HepG2 (cell line): ENCODE measurements at regions not wholly inside any gene's neighbourhood (a gene's known extent, or its start where the extent isn't known, plus 50 kb on each side); places are given as distances from the start of the nearest gene placed in this dataset.
A peak's percentile ranks its signal among the peaks of the same experiment; 100 is the strongest.

Experiments
- ATAC-seq: fragments of 200-7000 bp; cut with Tn5 transposase; 3 replicates; pipeline ENCODE4 v1.9.1; 2020; ENCODE audit warnings: mild to moderate bottlenecking, moderate library complexity
- BruUV-seq: library from RNA; stranded (reverse); fragments of 400-500 nt; replicated peaks from 2 replicates; lab custom pipeline; 2021; lab: Mats Ljungman, UMichigan
- CTCF ChIA-PET: fragments of 300-600 bp; formaldehyde crosslinking; extraction: SDS; loops from one replicate; lab custom pipeline; 2021; ENCODE audit warnings: low total read pairs, inconsistent platforms, low intra/inter-chr PET ratio; lab: Yijun Ruan, JAX
- POLR2A ChIA-PET: fragments of 350-600 bp; sonication (Branson Sonifier 250); formaldehyde crosslinking; loops from one replicate; lab custom pipeline; 2020; ENCODE audit warnings: antibody characterized with exemption, inconsistent platforms; lab: Yijun Ruan, JAX
- DNase-seq: peaks from one replicate; pipeline ENCODE4 v3.0.0-alpha.2; 2015; ENCODE audit warnings: low spot score
- FAIRE-seq: peaks from 3 replicates; lab custom pipeline; 2011; peaks lifted over from hg19 to GRCh38; lab: Jason Lieb, UNC
- H2AFZ ChIP-seq: one replicate; pipeline ENCODE4 v1.6.1; 2011; ENCODE audit warnings: low read length, inconsistent platforms
- H3K27ac ChIP-seq: fragments of 300-600 bp; 3 replicates; pipeline ENCODE4 v1.8.0; 2011; ENCODE audit warnings: mixed run types, mild to moderate bottlenecking, mixed read lengths, low read length, inconsistent platforms; ENCODE audit not compliant: insufficient read depth; ENCODE audit errors: extremely low read length
- H3K27me3 ChIP-seq, 2 experiments: fragments of 200-600 bp in 1 of 2; 2 replicates in 1 of 2; 3 replicates in 1 of 2; pipeline versions ENCODE4 v1.6.0 to v1.8.0; 2011; ENCODE audit warnings: low read length in 2 of 2, mild to moderate bottlenecking in 2 of 2, moderate library complexity in 2 of 2, inconsistent platforms in 1 of 2; ENCODE audit not compliant: insufficient read depth in 2 of 2, control insufficient read depth in 1 of 2
- H3K36me3 ChIP-seq, 2 experiments: fragments of 200-600 bp in 1 of 2; replicated peaks in 1 of 2; 2 replicates in 1 of 2; 3 replicates in 1 of 2; pipeline versions ENCODE4 v1.5.1 to v1.8.0; 2011; ENCODE audit warnings: low read length in 2 of 2, inconsistent platforms in 1 of 2; ENCODE audit not compliant: insufficient read depth in 2 of 2, control insufficient read depth in 1 of 2
- H3K4me1 ChIP-seq: 2 replicates; pipeline ENCODE4 v1.5.1; 2012; ENCODE audit warnings: low read length, inconsistent platforms; ENCODE audit not compliant: insufficient read depth
- H3K4me2 ChIP-seq: 2 replicates; pipeline ENCODE4 v1.6.0; 2011; ENCODE audit warnings: low read depth, low read length, inconsistent platforms
- H3K4me3 ChIP-seq, 3 experiments: fragments of 200-600 bp in 1 of 3; sonication (generic), shearing (Covaris generic) in 1 of 3; replicated peaks in 1 of 3; 2 replicates each; pipeline ENCODE4 v1.5.1; 2011 to 2016; ENCODE audit warnings: low read length in 3 of 3, inconsistent platforms in 2 of 3, low read depth in 2 of 3, mild to moderate bottlenecking in 2 of 3, control low read depth in 1 of 3, mixed read lengths in 1 of 3; ENCODE audit not compliant: insufficient read depth in 1 of 3
- H3K79me2 ChIP-seq: one replicate; pipeline ENCODE4 v1.6.1; 2011; ENCODE audit warnings: low read length, inconsistent platforms; ENCODE audit not compliant: insufficient read depth
- H3K9ac ChIP-seq: 2 replicates; pipeline ENCODE4 v1.6.0; 2011; ENCODE audit warnings: mild to moderate bottlenecking, low read depth, low read length, inconsistent platforms; ENCODE audit not compliant: insufficient read depth
- H3K9me3 ChIP-seq: 2 replicates; pipeline ENCODE4 v1.5.1; 2012; ENCODE audit warnings: mild to moderate bottlenecking, low read length
- H4K20me1 ChIP-seq: 2 replicates; pipeline ENCODE4 v1.6.0; 2011; ENCODE audit warnings: inconsistent platforms, mild to moderate bottlenecking, low read length, moderate library complexity; ENCODE audit not compliant: insufficient read depth
- NCOR1 ChIP-seq: fragments of 200-600 bp; sonication (generic); IDR thresholded peaks from 2 replicates; pipeline ENCODE4 v1.7.0; 2017; ENCODE audit warnings: antibody characterized with exemption, low read length, borderline replicate concordance
- POLR2AphosphoS2 ChIP-seq: IDR thresholded peaks from 2 replicates; pipeline ENCODE4 v1.6.1; 2011; ENCODE audit warnings: low read depth, low read length, improper control_type of control experiment
- SMARCE1 ChIP-seq: fragments of 450-650 bp; IDR thresholded peaks from 2 replicates; pipeline ENCODE4 v1.6.1; 2017; ENCODE audit warnings: borderline replicate concordance
- TEAD2 ChIP-seq: sonication (generic); formaldehyde crosslinking; IDR thresholded peaks from 2 replicates; pipeline ENCODE4 v1.9.0; 2021; ENCODE audit warnings: missing genetic modification reagents
- ZBTB21 ChIP-seq: sonication (generic); formaldehyde crosslinking; IDR thresholded peaks from 2 replicates; pipeline ENCODE4 v1.4.0; 2020; ENCODE audit warnings: missing genetic modification reagents
- ZKSCAN1 ChIP-seq: fragments of 150-350 bp; IDR thresholded peaks from 2 replicates; pipeline ENCODE4 v1.6.1; 2014; ENCODE audit warnings: low read length
- ZNF12 ChIP-seq: sonication (generic); formaldehyde crosslinking; IDR thresholded peaks from 2 replicates; pipeline ENCODE4 v1.5.0; 2020; ENCODE audit warnings: missing genetic modification reagents
- ZNF451 ChIP-seq: sonication (generic); formaldehyde crosslinking; IDR thresholded peaks from 2 replicates; pipeline ENCODE4 v1.5.0; 2020; ENCODE audit warnings: mild to moderate bottlenecking, missing genetic modification reagents
- ZNF484 ChIP-seq: sonication (generic); formaldehyde crosslinking; IDR thresholded peaks from 2 replicates; pipeline ENCODE4 v1.5.1; 2020; ENCODE audit warnings: mild to moderate bottlenecking, low read depth, missing genetic modification reagents, borderline replicate concordance
- WGBS: methylation state at CpG from one replicate; pipeline ENCODE4 v1.1.6; 2017; ENCODE audit warnings: low lambda C conversion rate; 5-methylcytosine and 5-hydroxymethylcytosine counted together
- in situ Hi-C: cut with HindIII; loops from 2 replicates; pipeline ENCODE4 v1.10.0; 2017; ENCODE audit warnings: low pct_unique_long_range_greater_than_20kb; ENCODE audit not compliant: extremely low pct_ligation_motif_present
- intact Hi-C: fragments of 100-400 bp; cut with micrococcal nuclease; formaldehyde crosslinking; loops from one replicate; pipeline ENCODE4 v1.10.0; 2022; ENCODE audit not compliant: unreplicated experiment
- TF ChIP-seq, protein P1 (sequence below): sonication (generic); formaldehyde crosslinking; IDR thresholded peaks from 2 replicates; pipeline ENCODE4 v1.4.0; 2020; ENCODE audit warnings: missing genetic modification reagents
- TF ChIP-seq, protein P2 (sequence below): sonication (generic); formaldehyde crosslinking; IDR thresholded peaks from 2 replicates; pipeline ENCODE4 v1.4.0; 2020; ENCODE audit warnings: missing genetic modification reagents

DNA sequence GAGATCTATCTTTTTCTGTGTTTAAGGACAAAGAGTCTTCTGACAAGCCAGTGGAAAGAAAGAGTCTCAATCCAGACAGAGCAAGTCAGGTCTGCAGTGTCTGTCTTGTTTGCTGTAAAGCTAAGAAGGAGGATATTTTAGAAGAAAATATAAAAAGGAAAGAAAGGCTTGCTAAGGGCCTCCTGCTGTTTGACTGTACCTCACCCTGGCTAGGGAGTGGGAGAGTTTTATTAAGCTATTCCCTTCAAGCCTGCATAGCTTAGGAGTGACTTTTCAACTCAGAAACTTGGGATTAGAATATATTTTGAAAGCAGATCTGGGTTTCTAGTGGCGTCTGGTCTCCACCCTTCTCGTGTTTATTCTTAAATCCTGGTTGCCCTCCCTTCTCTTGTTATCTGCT is 460.0 kb downstream of the COG6 start:
- CTCF ChIA-PET = no interaction called here
- Histone ChIP-seq H4K20me1 (no peaks in the 10 kb centered on the region), H2AFZ (peak overlapping the region; percentile 62), H3K9ac (no peak overlapping the region), H3K27ac (no peak overlapping the region), H3K4me2 (peak overlapping the region; percentile 48; the same call in 1 of the 2 replicates), H3K27me3 (no peaks in the 10 kb centered on the region; a peak in 2 of 5 replicates), H3K79me2 (no peaks in the 10 kb centered on the region), H3K36me3 (no peaks in the 10 kb centered on the region), H3K4me1 (peaks cover 17% of the 10 kb centered on the region), H3K9me3 (no peaks in the 10 kb centered on the region), H3K4me3 (no peak overlapping the region)
- intact Hi-C loops (no loop called here), in situ Hi-C loops (no loop called here)
- WGBS = 23% methylated on average over 2 of the region's 2 CpGs
- DNase-seq (no peak), ATAC-seq (no peak), FAIRE-seq (no peak)
- POLR2A ChIA-PET = interaction anchor here (0.5 to 1.2 kb wide), 2 partner anchors 46 to 316 kb away, joined by 3 read pairs; no protein-coding TSS in a partner anchor
- TF ChIP-seq TEAD2 (CRISPR knock-in tag) = no peak
- no peak for TF ChIP-seq SMARCE1
- no peak for TF ChIP-seq POLR2AphosphoS2
- no peak for TF ChIP-seq ZKSCAN1
- TF ChIP-seq NCOR1 = no peak
- TF ChIP-seq ZNF451 (CRISPR knock-in tag) = no peak
- BruUV-seq = no TSS peak

DNA sequence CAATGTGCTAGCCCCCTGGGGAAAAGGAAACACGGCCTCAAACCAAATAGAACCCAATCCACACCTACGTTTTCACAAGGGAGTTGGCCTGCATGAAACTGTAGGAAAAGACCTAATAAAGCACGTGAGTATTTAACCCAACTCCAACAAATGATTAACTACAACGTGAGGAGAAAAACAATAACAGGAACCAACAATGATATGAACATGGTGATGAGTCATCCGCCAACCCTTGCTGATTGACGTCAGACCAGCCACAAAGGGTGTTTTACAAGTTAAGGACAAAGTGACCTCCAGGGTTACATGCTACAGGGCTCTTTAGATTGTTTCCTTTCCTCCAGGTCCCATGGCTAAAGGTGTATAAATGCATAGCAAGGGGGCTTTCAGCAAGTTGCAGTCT is 460.5 kb downstream of the COG6 start:
- Histone ChIP-seq H2AFZ (peak overlapping the region; percentile 20), H4K20me1 (no peaks in the 10 kb centered on the region), H3K27ac (no peak overlapping the region), H3K9me3 (no peaks in the 10 kb centered on the region), H3K4me3 (no peak overlapping the region; a peak in 1 of 6 replicates), H3K36me3 (no peaks in the 10 kb centered on the region), H3K9ac (no peak overlapping the region), H3K4me2 (peak overlapping the region; percentile 48), H3K79me2 (no peaks in the 10 kb centered on the region), H3K4me1 (peaks cover 17% of the 10 kb centered on the region), H3K27me3 (no peaks in the 10 kb centered on the region; a peak in 2 of 5 replicates)
- intact Hi-C loops = no loop called here
- peak; percentile 56 for FAIRE-seq
- CTCF ChIA-PET = no interaction called here
- DNase-seq = peak; percentile 73
- POLR2A ChIA-PET = no interaction called here
- BruUV-seq = no TSS peak
- in situ Hi-C loops = no loop called here
- under 1% methylated on average over 6 of the region's 6 CpGs for WGBS
- peak; percentile 67 for ATAC-seq
- TF ChIP-seq, protein P1, sequence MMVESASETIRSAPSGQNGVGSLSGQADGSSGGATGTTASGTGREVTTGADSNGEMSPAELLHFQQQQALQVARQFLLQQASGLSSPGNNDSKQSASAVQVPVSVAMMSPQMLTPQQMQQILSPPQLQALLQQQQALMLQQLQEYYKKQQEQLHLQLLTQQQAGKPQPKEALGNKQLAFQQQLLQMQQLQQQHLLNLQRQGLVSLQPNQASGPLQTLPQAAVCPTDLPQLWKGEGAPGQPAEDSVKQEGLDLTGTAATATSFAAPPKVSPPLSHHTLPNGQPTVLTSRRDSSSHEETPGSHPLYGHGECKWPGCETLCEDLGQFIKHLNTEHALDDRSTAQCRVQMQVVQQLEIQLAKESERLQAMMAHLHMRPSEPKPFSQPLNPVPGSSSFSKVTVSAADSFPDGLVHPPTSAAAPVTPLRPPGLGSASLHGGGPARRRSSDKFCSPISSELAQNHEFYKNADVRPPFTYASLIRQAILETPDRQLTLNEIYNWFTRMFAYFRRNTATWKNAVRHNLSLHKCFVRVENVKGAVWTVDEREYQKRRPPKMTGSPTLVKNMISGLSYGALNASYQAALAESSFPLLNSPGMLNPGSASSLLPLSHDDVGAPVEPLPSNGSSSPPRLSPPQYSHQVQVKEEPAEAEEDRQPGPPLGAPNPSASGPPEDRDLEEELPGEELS (CRISPR knock-in tag) = peak; percentile 53
- no peak for TF ChIP-seq ZNF12 (CRISPR knock-in tag)
- TF ChIP-seq, protein P2, sequence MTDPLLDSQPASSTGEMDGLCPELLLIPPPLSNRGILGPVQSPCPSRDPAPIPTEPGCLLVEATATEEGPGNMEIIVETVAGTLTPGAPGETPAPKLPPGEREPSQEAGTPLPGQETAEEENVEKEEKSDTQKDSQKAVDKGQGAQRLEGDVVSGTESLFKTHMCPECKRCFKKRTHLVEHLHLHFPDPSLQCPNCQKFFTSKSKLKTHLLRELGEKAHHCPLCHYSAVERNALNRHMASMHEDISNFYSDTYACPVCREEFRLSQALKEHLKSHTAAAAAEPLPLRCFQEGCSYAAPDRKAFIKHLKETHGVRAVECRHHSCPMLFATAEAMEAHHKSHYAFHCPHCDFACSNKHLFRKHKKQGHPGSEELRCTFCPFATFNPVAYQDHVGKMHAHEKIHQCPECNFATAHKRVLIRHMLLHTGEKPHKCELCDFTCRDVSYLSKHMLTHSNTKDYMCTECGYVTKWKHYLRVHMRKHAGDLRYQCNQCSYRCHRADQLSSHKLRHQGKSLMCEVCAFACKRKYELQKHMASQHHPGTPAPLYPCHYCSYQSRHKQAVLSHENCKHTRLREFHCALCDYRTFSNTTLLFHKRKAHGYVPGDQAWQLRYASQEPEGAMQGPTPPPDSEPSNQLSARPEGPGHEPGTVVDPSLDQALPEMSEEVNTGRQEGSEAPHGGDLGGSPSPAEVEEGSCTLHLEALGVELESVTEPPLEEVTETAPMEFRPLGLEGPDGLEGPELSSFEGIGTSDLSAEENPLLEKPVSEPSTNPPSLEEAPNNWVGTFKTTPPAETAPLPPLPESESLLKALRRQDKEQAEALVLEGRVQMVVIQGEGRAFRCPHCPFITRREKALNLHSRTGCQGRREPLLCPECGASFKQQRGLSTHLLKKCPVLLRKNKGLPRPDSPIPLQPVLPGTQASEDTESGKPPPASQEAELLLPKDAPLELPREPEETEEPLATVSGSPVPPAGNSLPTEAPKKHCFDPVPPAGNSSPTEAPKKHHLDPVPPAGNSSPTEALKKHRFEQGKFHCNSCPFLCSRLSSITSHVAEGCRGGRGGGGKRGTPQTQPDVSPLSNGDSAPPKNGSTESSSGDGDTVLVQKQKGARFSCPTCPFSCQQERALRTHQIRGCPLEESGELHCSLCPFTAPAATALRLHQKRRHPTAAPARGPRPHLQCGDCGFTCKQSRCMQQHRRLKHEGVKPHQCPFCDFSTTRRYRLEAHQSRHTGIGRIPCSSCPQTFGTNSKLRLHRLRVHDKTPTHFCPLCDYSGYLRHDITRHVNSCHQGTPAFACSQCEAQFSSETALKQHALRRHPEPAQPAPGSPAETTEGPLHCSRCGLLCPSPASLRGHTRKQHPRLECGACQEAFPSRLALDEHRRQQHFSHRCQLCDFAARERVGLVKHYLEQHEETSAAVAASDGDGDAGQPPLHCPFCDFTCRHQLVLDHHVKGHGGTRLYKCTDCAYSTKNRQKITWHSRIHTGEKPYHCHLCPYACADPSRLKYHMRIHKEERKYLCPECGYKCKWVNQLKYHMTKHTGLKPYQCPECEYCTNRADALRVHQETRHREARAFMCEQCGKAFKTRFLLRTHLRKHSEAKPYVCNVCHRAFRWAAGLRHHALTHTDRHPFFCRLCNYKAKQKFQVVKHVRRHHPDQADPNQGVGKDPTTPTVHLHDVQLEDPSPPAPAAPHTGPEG = no peak
- no peak for TF ChIP-seq ZNF484 (CRISPR knock-in tag)
- TF ChIP-seq ZBTB21 (CRISPR knock-in tag) = peak; percentile 53; the same call in 1 of the 2 replicates
